Spinal cord (tissue), 9 donors: ENCODE measurements at regions not wholly inside any gene's neighbourhood (a gene's known extent, or its start where the extent isn't known, plus 50 kb on each side); places are given as distances from the start of the nearest gene placed in this dataset.
A peak's percentile ranks its signal among the peaks of the same experiment; 100 is the strongest.

Source experiments
- DNase-seq, 6 donors: peaks; one replicate each; pipeline versions ENCODE4 v3.0.0 to v3.0.0-alpha.2; 2013 to 2015; ENCODE audit warnings: low spot score in 6 of 6, low read depth in 4 of 6
- H3K27ac ChIP-seq: one replicate; pipeline ENCODE4 v1.5.1; 2013; ENCODE audit warnings: low read depth, low read length, control low read depth
- H3K27me3 ChIP-seq: one replicate; pipeline ENCODE4 v1.6.1; 2013; ENCODE audit warnings: low read length; ENCODE audit not compliant: control insufficient read depth, insufficient read depth
- H3K36me3 ChIP-seq: one replicate; pipeline ENCODE4 v1.6.1; 2013; ENCODE audit warnings: low read length; ENCODE audit not compliant: control insufficient read depth, insufficient read depth
- H3K4me1 ChIP-seq: one replicate; pipeline ENCODE4 v1.6.1; 2013; ENCODE audit warnings: low read length; ENCODE audit not compliant: control insufficient read depth, insufficient read depth
- H3K4me3 ChIP-seq: one replicate; pipeline ENCODE4 v1.5.1; 2013; ENCODE audit warnings: low read depth, low read length, control low read depth
- H3K9me3 ChIP-seq: one replicate; pipeline ENCODE4 v1.6.1; 2013; ENCODE audit warnings: low read length; ENCODE audit not compliant: control insufficient read depth, insufficient read depth
- whole genome bisulfite sequencing: methylation state at CpG from one replicate; pipeline ENCODE4 v1.1.5; 2013; ENCODE audit warnings: missing lambda C conversion rate; ENCODE audit not compliant: insufficient coverage; 5-methylcytosine and 5-hydroxymethylcytosine counted together
- donor health status: healthy.

- 40% methylated on average over 7 of the region's 8 CpGs for WGBS
- no peaks in the 10 kb centered on the region for H3K27me3 ChIP-seq
- no peak overlapping the region for H3K27ac ChIP-seq
- no peaks in the 10 kb centered on the region for H3K36me3 ChIP-seq
- peak in 1 of 6 donors; percentile 13 for DNase-seq
- no peaks in the 10 kb centered on the region for H3K4me1 ChIP-seq
- no peaks in the 10 kb centered on the region for H3K9me3 ChIP-seq
- no peak overlapping the region for H3K4me3 ChIP-seq
Measured at GRCh38 chr5:32842813-32843530, 131.9 kb downstream of the NPR3 start.

GRCh38 chr5:32843531-32843895, 132.4 kb downstream of the NPR3 start:
- H3K27me3 ChIP-seq = no peaks in the 10 kb centered on the region
- 57% methylated on average over 1 of the region's 3 CpGs for WGBS
- peak in 1 of 6 donors; percentile 46 for DNase-seq

GRCh38 chr5:32845171-32845570, 134.1 kb downstream of the NPR3 start:
- Histone ChIP-seq H3K27me3 (no peaks in the 10 kb centered on the region), H3K9me3 (no peaks in the 10 kb centered on the region), H3K36me3 (no peaks in the 10 kb centered on the region), H3K4me1 (no peaks in the 10 kb centered on the region), H3K27ac (no peak overlapping the region), H3K4me3 (no peak overlapping the region)
- DNase-seq = peak in 1 of 6 donors; percentile 47
- WGBS = 100% methylated on average over 2 of the region's 3 CpGs

More at GRCh38 chr5:32843531-32843895, 132.4 kb downstream of the NPR3 start:
- Histone ChIP-seq H3K9me3 (no peaks in the 10 kb centered on the region), H3K4me3 (no peak overlapping the region), H3K36me3 (no peaks in the 10 kb centered on the region), H3K27ac (no peak overlapping the region), H3K4me1 (no peaks in the 10 kb centered on the region)

DNA sequence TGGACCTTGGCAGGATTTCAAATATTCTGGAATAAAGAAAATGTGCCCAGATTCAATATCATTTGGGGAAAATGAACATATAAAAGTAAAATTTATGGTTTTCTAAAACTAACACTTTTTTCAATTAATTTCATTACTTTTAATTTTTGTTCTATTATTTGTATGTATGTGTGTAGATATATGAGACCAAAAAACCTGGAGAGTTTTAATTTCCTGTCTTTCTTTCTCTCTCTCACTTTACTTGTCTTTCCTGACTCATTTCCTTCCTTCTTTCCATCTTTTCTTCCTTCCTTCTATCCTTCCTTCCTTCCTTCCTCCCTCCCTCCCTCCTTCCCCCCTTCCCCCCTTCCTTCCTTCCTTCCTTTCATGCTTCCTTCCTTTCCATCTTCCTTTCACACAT, 137.0 kb downstream of the NPR3 start:
- Histone ChIP-seq H3K9me3 (no peaks in the 10 kb centered on the region), H3K27ac (no peak overlapping the region), H3K4me1 (no peaks in the 10 kb centered on the region), H3K27me3 (no peaks in the 10 kb centered on the region), H3K4me3 (no peak overlapping the region), H3K36me3 (no peaks in the 10 kb centered on the region)
- no peak for DNase-seq

DNA sequence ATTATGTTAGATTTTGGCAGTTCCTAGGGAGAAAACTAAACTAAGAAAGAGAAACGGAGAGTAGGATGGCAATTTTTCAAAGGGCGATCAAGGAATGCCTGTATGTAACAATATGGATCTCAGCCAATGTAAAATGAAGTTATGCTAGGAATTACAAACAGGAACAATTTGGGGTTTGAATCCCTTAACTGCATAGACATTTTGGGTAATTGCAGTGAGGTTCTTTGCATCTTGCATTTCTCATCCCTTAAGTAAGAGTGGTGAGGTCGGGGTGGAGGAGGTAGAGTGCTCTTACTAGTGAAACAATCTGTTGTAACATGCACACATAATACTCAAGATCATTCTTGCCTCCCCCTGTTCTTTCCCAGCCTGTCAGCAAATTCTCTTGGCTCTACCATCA, 137.6 kb downstream of the NPR3 start:
- no peaks in the 10 kb centered on the region for H3K4me1 ChIP-seq
- H3K27ac ChIP-seq = no peak overlapping the region
- 77% methylated on average over 2 of the region's 3 CpGs for WGBS
- H3K4me3 ChIP-seq = no peak overlapping the region
- no peaks in the 10 kb centered on the region for H3K27me3 ChIP-seq
- H3K9me3 ChIP-seq = no peaks in the 10 kb centered on the region
- no peaks in the 10 kb centered on the region for H3K36me3 ChIP-seq
- no peak for DNase-seq

DNA sequence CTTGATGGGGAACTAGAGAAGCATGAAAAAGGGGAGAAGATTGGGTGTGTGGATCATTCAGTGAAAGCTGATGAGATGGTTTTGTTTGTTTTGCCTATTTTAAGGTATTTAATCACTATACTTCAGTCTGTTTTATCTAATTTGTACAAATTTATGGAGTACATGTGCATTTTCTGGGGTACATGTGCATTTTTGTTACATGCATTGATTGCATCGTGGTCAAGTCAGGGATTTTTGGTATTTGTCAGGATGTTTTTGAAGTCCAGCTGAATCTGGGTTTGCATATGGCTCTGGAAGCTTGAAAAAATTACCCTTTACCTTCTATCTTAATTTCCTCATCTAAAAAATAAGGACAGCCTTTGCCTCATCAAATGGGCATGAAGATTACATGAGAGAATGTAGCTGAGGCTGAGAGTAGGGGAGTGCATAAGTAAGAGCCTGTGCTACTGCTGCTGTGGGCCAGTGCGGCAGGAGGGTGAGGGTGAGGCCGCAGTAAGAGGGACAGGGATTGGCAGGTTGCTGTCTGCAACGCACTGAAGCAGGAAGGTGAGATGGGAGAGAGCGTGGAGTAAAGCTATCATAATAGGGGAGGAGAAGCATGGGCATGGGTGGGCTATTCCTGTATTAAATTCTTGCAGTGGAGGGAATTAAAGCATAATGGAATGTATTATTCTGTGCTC, 139.8 kb downstream of the NPR3 start:
- DNase-seq = peak in 1 of 6 donors; percentile 8
- 42% methylated on average over 4 of the region's 5 CpGs for WGBS
- H3K36me3 ChIP-seq = no peaks in the 10 kb centered on the region
- no peak overlapping the region for H3K27ac ChIP-seq
- H3K4me3 ChIP-seq = no peak overlapping the region
- no peaks in the 10 kb centered on the region for H3K4me1 ChIP-seq
- H3K9me3 ChIP-seq = peaks cover 1% of the 10 kb centered on the region
- no peaks in the 10 kb centered on the region for H3K27me3 ChIP-seq

DNA sequence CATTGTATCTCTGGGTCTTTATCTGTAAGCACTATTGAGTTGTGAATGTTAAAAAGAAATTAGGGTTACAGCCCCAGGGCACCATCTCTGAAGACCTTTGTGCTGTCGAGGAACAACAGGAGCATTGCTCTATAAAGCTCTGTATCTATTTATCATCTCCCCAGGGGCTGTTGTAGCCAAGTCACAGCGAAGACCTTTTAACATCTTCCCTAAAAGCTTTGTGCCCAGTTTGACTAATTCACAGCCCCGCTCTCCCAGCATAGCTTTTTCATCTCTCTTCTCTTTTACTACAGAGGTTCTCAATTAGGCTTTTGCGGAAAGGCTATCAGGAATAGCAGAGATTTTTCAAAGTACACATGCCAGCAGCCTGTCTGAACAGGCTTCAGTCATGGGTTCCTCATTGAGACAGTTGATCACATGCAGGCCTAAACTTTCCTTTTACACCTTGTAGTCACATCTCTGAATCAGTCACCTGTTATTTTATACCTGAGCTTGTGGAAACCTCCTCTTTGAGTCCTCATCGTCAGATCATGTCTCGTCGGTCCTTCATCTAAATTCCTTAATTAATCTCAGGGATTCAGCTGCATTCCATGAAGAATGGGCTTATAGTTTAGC, 140.5 kb downstream of the NPR3 start:
- no peak for DNase-seq
- Histone ChIP-seq H3K27me3 (no peaks in the 10 kb centered on the region), H3K4me1 (no peaks in the 10 kb centered on the region), H3K4me3 (no peak overlapping the region), H3K9me3 (peaks cover 1% of the 10 kb centered on the region), H3K36me3 (no peaks in the 10 kb centered on the region), H3K27ac (no peak overlapping the region)
- WGBS = 53% methylated on average over 4 of the region's 7 CpGs

DNA sequence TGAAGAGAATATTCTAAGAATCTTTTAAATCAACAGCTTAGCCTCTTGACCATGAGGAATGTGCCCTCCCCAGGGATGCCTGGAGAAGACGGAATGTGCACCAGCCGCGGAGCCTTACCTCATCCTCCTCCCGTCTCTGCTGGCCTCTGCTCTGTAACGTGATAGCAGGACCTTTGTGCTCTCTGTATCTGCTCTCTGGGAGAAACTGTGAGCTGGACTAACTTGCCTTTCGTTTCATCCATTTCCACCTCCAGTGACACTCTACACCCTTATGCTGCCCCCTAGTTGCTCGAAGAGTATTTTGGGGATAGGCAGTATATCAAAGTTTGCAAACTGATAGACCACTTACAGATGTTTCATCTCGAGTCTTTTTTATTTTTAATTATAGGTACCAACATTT, 141.4 kb downstream of the NPR3 start:
- no peaks in the 10 kb centered on the region for H3K36me3 ChIP-seq
- H3K4me1 ChIP-seq = no peaks in the 10 kb centered on the region
- H3K9me3 ChIP-seq = peaks cover 1% of the 10 kb centered on the region
- no peak for DNase-seq
- no peak overlapping the region for H3K4me3 ChIP-seq
- no peak overlapping the region for H3K27ac ChIP-seq
- no peaks in the 10 kb centered on the region for H3K27me3 ChIP-seq
- WGBS = 28% methylated on average over 4 of the region's 8 CpGs

- no peak overlapping the region for H3K4me3 ChIP-seq
Measured at GRCh38 chr5:32852976-32853375, 141.9 kb downstream of the NPR3 start.

GRCh38 chr5:32854473-32854872, 143.4 kb downstream of the NPR3 start:
- no peak for DNase-seq
- Histone ChIP-seq H3K4me1 (no peaks in the 10 kb centered on the region), H3K36me3 (no peaks in the 10 kb centered on the region)

More at GRCh38 chr5:32852976-32853375, 141.9 kb downstream of the NPR3 start:
- H3K9me3 ChIP-seq = peaks cover 4% of the 10 kb centered on the region
- no peak for DNase-seq
- WGBS = no CpG with 5 or more reads among the region's 1 CpG
- no peaks in the 10 kb centered on the region for H3K4me1 ChIP-seq
- no peaks in the 10 kb centered on the region for H3K36me3 ChIP-seq
- no peaks in the 10 kb centered on the region for H3K27me3 ChIP-seq
- no peak overlapping the region for H3K27ac ChIP-seq

More at GRCh38 chr5:32854473-32854872, 143.4 kb downstream of the NPR3 start:
- Histone ChIP-seq H3K9me3 (peaks cover 6% of the 10 kb centered on the region), H3K4me3 (no peak overlapping the region), H3K27ac (no peak overlapping the region), H3K27me3 (no peaks in the 10 kb centered on the region)
